CD4-positive, CD25-positive, alpha-beta regulatory T cell (primary cell): ENCODE measurements at regions not wholly inside any gene's neighbourhood (a gene's known extent, or its start where the extent isn't known, plus 50 kb on each side); places are given as distances from the start of the nearest gene placed in this dataset.

Source experiments
- ATAC-seq, 2 donors: fragments of 150-1000 bp; cut with Tn5 transposase; one replicate each; pipeline ENCODE4 v1.10.0; 2021; ENCODE audit warnings: low read depth in 2 of 2, moderate number of reproducible peaks in 2 of 2, moderate library complexity in 1 of 2
- DNase-seq, 3 donors: peaks; one replicate each; pipeline versions ENCODE4 v3.0.0 to v3.0.0-alpha.2; 2012 to 2022; ENCODE audit warnings: mixed read lengths in 1 of 3
- H3K27ac ChIP-seq: one replicate; pipeline ENCODE4 v1.7.0; 2013; ENCODE audit warnings: mild to moderate bottlenecking, low read length; ENCODE audit not compliant: insufficient read depth, poor library complexity, severe bottlenecking
- H3K27me3 ChIP-seq: one replicate; pipeline ENCODE4 v1.7.0; 2013; ENCODE audit warnings: low read length; ENCODE audit not compliant: control insufficient read depth, insufficient read depth
- H3K36me3 ChIP-seq: one replicate; pipeline ENCODE4 v1.7.0; 2013; ENCODE audit warnings: mild to moderate bottlenecking, low read length, moderate library complexity; ENCODE audit not compliant: control insufficient read depth, insufficient read depth
- H3K4me1 ChIP-seq: 2 replicates; pipeline ENCODE4 v1.7.0; 2013; ENCODE audit warnings: mild to moderate bottlenecking, low read length; ENCODE audit not compliant: insufficient read depth, control insufficient read depth, poor library complexity, severe bottlenecking
- H3K4me3 ChIP-seq: one replicate; pipeline ENCODE4 v1.7.0; 2013; ENCODE audit warnings: low read depth, mild to moderate bottlenecking, low read length, moderate library complexity
- H3K9me3 ChIP-seq, 2 experiments: 1 replicate in 1 of 2; 2 replicates in 1 of 2; pipeline ENCODE4 v1.7.0; 2013; ENCODE audit warnings: low read length in 2 of 2, mild to moderate bottlenecking in 1 of 2, moderate library complexity in 1 of 2; ENCODE audit not compliant: control insufficient read depth in 2 of 2
- H3K27ac Mint-ChIP-seq, 3 donors: one replicate each; pipeline ENCODE4 v1.8.0; 2020 to 2022; ENCODE audit warnings: mild to moderate bottlenecking in 3 of 3, mixed read lengths in 3 of 3, moderate library complexity in 2 of 3
- H3K27me3 Mint-ChIP-seq: one replicate; pipeline ENCODE4 v1.8.0; 2022; ENCODE audit warnings: mild to moderate bottlenecking, mixed read lengths
- H3K36me3 Mint-ChIP-seq: one replicate; pipeline ENCODE4 v1.8.0; 2020; ENCODE audit warnings: mixed read lengths
- H3K4me1 Mint-ChIP-seq, 4 donors: one replicate each; pipeline ENCODE4 v1.8.0; 2020 to 2022; ENCODE audit warnings: mixed read lengths in 4 of 4, mild to moderate bottlenecking in 1 of 4
- H3K4me3 Mint-ChIP-seq, 4 donors: one replicate each; pipeline ENCODE4 v1.8.0; 2020 to 2022; ENCODE audit warnings: mild to moderate bottlenecking in 4 of 4, mixed read lengths in 4 of 4, moderate library complexity in 3 of 4
- H3K9me3 Mint-ChIP-seq, 7 donors: one replicate each; pipeline ENCODE4 v1.8.0; 2020 to 2022; ENCODE audit warnings: mixed read lengths in 7 of 7, mild to moderate bottlenecking in 3 of 7, moderate library complexity in 2 of 7

DNA sequence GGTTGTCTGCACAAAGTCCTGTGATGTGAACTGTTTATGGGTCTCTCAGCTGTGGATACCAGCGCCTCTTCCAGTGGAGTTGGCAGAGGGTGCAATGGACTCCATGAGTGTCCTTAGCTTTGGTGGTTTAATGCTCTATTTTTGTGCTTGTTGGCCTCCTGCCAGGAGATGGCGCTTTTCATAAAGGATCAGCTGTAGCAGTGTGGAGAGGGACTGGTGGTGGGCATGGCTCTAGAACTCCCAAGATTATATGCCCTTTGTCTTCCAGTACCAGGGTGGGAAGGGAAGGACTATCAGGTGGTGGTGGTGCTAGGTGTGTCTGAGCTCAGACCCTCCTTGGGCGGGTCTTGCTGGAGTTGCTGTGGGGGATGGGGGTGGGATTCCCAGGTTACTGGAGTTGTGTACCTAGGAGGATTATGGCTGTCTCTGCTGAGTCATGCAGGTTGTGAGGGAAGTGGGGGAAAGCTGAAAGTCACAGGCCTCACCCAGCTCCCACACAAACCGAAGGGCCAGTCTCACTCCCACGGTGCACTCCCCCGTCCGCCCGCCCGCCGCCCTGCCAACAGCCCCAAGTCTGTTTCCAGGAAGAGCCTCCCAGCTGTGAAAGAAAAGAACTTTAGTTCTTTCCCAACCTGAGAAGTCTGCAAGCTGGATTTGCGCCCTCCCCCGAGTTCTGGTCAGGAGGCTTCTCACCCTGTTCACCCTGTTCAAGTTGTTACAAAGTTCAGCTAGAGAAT lies 108.1 kb downstream of the MARCO start:
- no peak for ATAC-seq
- Histone ChIP-seq H3K4me1 (no peaks in the 10 kb centered on the region), H3K27ac (no peak overlapping the region), H3K27me3 (peaks cover 4% of the 10 kb centered on the region), H3K4me3 (no peak overlapping the region), H3K36me3 (no peaks in the 10 kb centered on the region), H3K9me3 (no peaks in the 10 kb centered on the region)
- Mint-ChIP-seq H3K27ac (no peak overlapping the region), H3K27me3 (no peaks in the 10 kb centered on the region), H3K36me3 (no peaks in the 10 kb centered on the region), H3K9me3 (peaks cover 0 to 5% (median 1%) of the 10 kb centered on the region in 7 donors), H3K4me1 (no peaks in the 10 kb centered on the region), H3K4me3 (no peak overlapping the region)
- DNase-seq: no peak
